KOPT-K1 (cell line): ENCODE measurements at regions not wholly inside any gene's neighbourhood (a gene's known extent, or its start where the extent isn't known, plus 50 kb on each side); places are given as distances from the start of the nearest gene placed in this dataset.
"Not testable (repeated sequence)": the region's sequence is repeated elsewhere in the genome, so short reads cannot be mapped to it uniquely, and the experiment has no call there.

Source experiments
- H3K27ac ChIP-seq: fragments of 200-600 bp; sonication (generic); 2 replicates; pipeline ENCODE4 v1.5.1; 2016; ENCODE audit warnings: antibody characterized with exemption, mild to moderate bottlenecking, low read depth, low read length; ENCODE audit not compliant: poor library complexity, severe bottlenecking
- H3K36me3 ChIP-seq: fragments of 200-600 bp; sonication (generic); 2 replicates; pipeline ENCODE4 v1.5.1; 2017; ENCODE audit warnings: antibody characterized with exemption, mild to moderate bottlenecking, low read length, moderate library complexity; ENCODE audit not compliant: insufficient read depth
- H3K9me3 ChIP-seq: fragments of 200-600 bp; sonication (generic); 2 replicates; pipeline ENCODE4 v1.5.1; 2017; ENCODE audit warnings: antibody characterized with exemption, low read length, mild to moderate bottlenecking; ENCODE audit not compliant: insufficient read depth, poor library complexity, severe bottlenecking

DNA sequence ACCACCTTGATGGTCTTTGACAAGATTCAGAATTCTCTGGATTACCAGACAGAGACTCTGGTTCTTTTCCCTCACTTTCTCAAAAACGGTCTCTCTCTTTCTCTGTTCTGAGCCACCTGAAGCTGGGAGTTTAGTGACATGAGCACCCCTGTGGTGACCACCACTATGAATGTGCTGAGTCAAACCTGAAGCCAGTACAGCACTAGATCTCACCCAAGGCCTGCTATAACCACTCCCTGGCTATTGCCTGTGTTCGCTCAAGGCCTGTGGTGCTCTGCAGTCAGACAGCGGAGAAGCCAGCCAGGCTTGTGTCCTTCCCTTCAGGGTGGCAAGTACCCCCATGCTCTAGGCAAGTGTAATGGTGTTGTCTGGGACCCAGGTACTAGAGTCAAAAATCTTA lies 828.9 kb upstream of the NXPH2 start:
- no peak overlapping the region for H3K27ac ChIP-seq
- H3K36me3 ChIP-seq = no peaks in the 10 kb centered on the region
- H3K9me3 ChIP-seq = peaks cover 6% of the 10 kb centered on the region

GRCh38 chr2:139605668-139606067 lies 825.5 kb upstream of the NXPH2 start:
- H3K9me3 ChIP-seq = peaks cover 6% of the 10 kb centered on the region
- no peaks in the 10 kb centered on the region for H3K36me3 ChIP-seq
- H3K27ac ChIP-seq = no peak overlapping the region

GRCh38 chr2:139600166-139600565 lies 820.0 kb upstream of the NXPH2 start:
- no peaks in the 10 kb centered on the region for H3K9me3 ChIP-seq
- H3K36me3 ChIP-seq = no peaks in the 10 kb centered on the region
- no peak overlapping the region for H3K27ac ChIP-seq

- Histone ChIP-seq H3K27ac (no peak overlapping the region), H3K36me3 (no peaks in the 10 kb centered on the region), H3K9me3 (no peaks in the 10 kb centered on the region)
These were observed 804.9 kb upstream of the NXPH2 start for GRCh38 chr2:139585101-139585500.

DNA sequence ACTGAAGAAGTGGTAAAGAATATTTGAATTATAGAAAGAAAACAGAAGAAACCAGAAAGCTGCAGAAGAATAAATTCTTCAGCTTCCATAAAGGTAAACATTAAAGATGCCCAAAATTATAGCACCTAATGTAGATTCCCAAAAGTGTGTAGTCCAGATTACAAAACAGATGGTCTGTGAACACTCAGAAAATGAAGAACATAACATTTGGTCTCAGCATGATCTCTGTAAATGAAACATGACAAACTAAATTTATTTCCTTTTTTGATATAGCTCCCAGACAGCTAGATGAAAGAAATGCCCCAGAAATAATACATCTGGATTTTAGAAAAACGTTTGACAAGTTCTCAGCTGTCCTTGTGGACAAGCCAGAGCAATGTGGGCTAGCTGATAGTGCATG lies 794.2 kb upstream of the NXPH2 start:
- Histone ChIP-seq H3K9me3 (no peaks in the 10 kb centered on the region), H3K36me3 (no peaks in the 10 kb centered on the region), H3K27ac (no peak overlapping the region)

DNA sequence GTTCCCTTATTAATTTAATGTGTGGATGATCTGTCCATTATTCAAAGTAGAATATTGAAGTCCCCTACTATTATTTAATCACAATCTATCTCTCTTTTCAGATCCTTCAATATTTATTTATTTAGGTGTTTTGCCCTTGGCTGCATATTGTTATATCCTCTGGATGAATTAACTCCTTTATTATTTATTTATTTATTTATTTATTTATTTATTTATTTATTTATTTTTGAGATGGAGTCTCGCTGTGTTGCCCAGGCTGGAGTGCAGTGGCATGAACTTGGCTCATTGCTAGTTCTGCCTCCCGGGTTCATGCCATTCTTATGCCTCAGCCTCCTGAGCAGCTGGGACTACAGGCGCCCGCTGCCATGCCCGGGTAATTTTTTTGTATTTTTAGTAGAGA lies 776.6 kb upstream of the NXPH2 start:
- no peak overlapping the region for H3K27ac ChIP-seq
- no peaks in the 10 kb centered on the region for H3K9me3 ChIP-seq
- H3K36me3 ChIP-seq = no peaks in the 10 kb centered on the region

DNA sequence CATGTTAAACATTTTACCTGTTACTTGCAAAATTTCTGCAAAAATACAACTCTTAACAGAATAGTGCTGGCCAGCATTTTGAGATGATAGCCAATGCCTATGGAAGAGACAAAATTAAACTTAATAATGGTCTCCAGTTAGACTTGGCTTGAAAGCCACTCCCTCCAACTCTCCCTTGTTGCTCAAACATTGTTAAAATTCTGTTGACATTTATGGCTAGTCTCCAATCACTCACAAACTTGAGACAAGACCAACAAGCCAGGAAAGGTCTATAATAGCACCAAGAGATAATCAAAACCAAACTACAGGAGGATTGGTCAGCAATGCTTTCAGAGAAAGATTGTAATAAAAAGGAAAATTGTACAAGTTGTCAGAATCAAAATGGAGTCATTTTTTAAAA lies 770.7 kb upstream of the NXPH2 start:
- no peak overlapping the region for H3K27ac ChIP-seq
- no peaks in the 10 kb centered on the region for H3K36me3 ChIP-seq
- no peaks in the 10 kb centered on the region for H3K9me3 ChIP-seq

- Histone ChIP-seq H3K9me3 (no peaks in the 10 kb centered on the region), H3K27ac (no peak overlapping the region), H3K36me3 (no peaks in the 10 kb centered on the region)
These were observed 770.2 kb upstream of the NXPH2 start for GRCh38 chr2:139550341-139550740.

DNA sequence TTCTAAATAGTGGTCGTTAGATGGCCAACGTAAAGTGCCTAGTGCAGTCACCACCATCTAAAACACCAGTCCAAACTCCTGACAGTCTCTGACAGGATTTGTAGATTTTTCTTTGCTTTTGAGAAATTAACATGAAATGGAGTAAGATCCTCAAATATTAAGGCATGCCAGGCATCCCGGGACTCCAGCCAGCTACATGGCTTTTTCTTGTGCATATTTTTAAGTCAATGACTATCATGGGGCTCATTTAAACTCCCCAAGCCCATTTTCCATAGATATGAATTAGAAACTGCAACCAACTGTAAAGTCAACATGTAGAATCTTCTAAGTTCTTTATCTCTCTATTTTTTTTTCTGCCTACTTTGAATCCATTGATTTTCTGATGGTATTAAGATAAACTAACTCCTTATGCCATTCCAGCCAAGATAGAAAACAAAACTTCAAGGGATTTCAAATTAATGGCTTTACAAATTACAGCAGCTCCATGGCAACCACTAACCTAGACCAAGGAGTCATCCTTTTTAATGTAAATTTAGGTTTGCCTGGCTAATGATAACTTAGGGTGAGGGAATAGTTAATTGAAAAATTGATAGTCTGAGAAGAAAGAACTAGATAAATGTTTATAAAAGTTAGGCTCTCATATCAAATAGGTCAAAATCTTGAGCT lies 764.1 kb upstream of the NXPH2 start:
- Histone ChIP-seq H3K9me3 (no peaks in the 10 kb centered on the region), H3K27ac (no peak overlapping the region)

DNA sequence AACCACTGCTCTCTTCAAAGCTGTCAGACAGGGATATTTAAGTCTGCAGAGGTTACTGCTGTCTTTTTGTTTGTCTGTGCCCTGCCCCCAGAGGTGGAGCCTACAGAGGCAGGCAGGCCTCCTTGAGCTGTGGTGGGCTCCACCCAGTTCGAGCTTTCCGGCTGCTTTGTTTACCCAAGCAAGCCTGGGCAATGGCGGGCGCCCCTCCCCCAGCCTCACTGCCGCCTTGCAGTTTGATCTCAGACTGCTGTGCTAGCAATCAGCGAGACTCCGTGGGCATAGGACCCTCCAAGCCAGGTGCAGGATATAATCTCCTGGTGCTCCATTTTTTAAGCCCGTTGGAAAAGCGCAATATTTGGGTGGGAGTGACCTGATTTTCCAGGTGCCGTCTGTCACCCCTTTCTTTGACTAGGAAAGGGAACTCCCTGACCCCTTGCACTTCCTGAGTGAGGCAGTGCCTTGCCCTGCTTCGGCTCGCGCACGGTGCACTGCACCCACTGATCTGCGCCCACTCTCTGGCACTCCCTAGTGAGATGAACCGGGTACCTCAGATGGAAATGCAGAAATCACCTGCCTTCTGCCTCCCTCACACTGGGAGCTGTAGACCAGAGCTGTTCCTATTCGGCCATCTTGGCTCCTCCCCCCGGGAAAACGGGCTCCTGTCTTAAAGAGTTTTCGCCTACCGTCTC lies 758.3 kb upstream of the NXPH2 start:
- H3K27ac ChIP-seq, H3K36me3 ChIP-seq, H3K9me3 ChIP-seq: not testable (repeated sequence)

More for the DNA sequence above, 764.1 kb upstream of the NXPH2 start:
- H3K36me3 ChIP-seq = no peaks in the 10 kb centered on the region

DNA sequence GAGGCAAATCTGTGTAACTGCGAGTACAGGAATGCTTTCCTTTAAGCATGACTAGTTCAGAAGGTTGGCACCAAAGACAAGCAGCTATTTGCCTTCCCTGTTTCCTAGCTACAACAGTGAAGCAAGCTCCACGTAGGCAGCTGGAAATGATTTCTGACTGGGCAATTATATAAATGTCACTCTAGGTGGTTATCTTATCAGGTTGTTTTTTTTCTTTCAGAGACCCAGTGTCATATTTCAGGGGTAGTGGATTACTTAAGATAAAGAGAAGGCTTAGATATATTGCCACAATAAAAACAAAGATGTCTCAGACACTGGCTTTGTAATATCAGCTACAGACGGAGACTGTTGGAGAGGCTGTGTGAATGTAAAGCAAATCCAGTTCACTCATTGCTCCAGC lies 748.9 kb upstream of the NXPH2 start:
- Histone ChIP-seq H3K27ac (no peak overlapping the region), H3K36me3 (no peaks in the 10 kb centered on the region), H3K9me3 (no peaks in the 10 kb centered on the region)

DNA sequence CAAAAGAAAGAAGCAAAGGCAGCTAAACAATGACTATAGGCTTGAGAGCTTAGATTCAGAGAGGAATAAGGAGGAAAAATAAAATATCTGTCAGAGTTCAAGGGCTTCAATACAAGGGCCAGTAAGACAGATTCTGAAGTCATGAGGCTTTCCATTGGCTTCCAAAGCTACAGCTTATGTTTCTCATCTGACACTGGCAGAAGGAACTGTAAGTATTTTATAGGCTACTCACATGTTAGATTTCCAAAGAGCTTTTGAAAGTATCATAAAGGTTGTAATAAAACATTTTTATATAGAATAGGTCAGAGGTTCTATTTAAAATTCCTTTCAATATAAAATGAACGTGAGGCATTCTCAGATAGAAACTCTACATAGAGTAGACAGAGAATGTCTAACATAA lies 746.6 kb upstream of the NXPH2 start:
- Histone ChIP-seq H3K36me3 (no peaks in the 10 kb centered on the region), H3K27ac (no peak overlapping the region), H3K9me3 (no peaks in the 10 kb centered on the region)

- H3K27ac ChIP-seq = no peak overlapping the region
- H3K36me3 ChIP-seq = no peaks in the 10 kb centered on the region
- H3K9me3 ChIP-seq = no peaks in the 10 kb centered on the region
These were observed 738.1 kb upstream of the NXPH2 start for GRCh38 chr2:139518321-139518720.

DNA sequence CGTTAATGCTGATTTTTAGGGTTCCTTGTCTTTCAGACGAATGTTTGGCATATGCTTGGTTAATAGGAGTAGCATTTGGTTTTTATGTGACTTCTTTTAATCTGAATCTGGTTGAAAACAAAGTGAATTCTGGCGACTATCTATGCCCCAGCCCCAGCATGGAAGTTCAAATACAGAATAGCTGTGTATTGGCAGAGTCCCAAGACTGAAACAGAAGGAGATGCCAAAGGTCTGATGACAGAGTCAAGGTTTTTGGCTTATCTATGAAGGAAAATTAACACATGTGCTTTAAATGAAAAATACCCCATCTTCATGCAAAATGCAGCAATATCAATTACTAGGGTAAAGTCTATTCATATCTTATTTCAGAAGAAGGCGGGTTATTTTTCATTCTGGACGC lies 734.8 kb upstream of the NXPH2 start:
- H3K27ac ChIP-seq = no peak overlapping the region
- no peaks in the 10 kb centered on the region for H3K36me3 ChIP-seq
- H3K9me3 ChIP-seq = no peaks in the 10 kb centered on the region

- Histone ChIP-seq H3K27ac (no peak overlapping the region), H3K9me3 (peaks cover 13% of the 10 kb centered on the region), H3K36me3 (no peaks in the 10 kb centered on the region)
These were observed 715.7 kb upstream of the NXPH2 start for GRCh38 chr2:139495851-139496250.

DNA sequence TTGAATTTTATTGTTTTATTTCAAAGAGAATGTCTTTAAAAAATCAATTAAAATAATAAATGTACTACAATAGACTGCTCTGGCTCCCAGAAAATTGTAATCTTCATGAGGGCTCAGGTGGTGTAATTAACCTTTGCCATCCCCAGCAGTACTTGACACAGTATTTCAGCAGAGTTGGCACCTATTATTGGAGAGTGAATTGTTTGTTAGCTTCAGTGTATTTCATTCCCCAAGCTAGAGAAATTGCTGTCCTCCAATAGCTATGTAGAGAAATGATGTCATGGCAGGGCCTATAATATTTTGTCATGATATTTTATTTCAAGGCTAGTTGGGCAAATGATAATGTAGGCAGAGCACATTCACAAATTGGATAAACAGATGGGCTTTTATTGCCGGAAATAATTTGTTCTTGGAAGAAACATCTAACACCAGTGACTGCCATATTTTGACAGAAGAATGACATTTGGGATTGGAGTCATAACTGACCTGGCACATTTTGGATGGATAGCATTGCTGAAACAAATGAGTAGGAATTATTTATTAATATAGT lies 712.0 kb upstream of the NXPH2 start:
- Histone ChIP-seq H3K36me3 (no peaks in the 10 kb centered on the region), H3K27ac (no peak overlapping the region), H3K9me3 (no peaks in the 10 kb centered on the region)
